HG03457 (cell line): ENCODE measurements at regions not wholly inside any gene's neighbourhood (a gene's known extent, or its start where the extent isn't known, plus 50 kb on each side); places are given as distances from the start of the nearest gene placed in this dataset.
"Not testable (repeated sequence)": the region's sequence is repeated elsewhere in the genome, so short reads cannot be mapped to it uniquely, and the experiment has no call there.

ENCODE experiments used
- ATAC-seq: cut with Tn5 transposase; IDR thresholded peaks from one replicate; pipeline ENCODE4 v1.9.1; 2021; ENCODE audit warnings: moderate number of reproducible peaks; ENCODE audit not compliant: unreplicated experiment

DNA sequence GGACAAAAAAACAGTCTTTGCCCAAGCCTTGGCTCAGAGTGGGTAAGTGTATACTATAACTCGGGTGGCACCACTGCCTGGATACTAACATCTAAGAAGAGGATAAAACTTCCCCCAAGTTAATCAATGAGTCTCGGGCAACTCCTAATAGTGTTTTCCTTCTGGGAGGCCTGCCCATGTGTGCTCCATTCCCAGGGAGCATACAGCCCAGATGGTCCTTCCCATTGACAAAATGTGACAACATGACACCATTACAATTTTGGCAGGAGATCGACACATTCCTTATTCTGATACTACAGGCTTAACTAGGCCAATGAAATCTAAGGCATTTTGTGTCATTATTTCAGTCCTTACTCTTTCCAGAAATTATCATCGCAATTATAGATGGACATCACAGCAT lies 52.7 kb upstream of the CRIM1 start:
- ATAC-seq: no peak

DNA sequence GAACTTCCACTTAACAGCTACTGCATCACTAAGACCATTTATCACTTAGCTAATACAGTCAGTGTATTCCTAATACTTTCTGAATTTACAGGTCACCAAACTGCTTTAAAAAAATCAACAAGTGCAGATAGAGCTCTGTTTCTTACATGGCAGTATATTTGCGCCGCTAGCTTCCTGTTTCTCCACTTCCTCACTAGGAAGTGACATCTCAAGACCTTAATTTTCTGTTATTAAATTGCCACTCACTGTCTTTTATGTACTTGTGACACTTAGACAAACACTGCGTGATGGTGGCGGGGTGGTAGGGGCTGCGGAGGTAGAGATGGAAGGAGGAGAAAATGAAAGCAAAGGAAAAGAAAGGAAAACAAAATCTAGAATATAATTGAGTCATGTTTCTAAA lies 53.7 kb upstream of the CRIM1 start:
- ATAC-seq: no peak

DNA sequence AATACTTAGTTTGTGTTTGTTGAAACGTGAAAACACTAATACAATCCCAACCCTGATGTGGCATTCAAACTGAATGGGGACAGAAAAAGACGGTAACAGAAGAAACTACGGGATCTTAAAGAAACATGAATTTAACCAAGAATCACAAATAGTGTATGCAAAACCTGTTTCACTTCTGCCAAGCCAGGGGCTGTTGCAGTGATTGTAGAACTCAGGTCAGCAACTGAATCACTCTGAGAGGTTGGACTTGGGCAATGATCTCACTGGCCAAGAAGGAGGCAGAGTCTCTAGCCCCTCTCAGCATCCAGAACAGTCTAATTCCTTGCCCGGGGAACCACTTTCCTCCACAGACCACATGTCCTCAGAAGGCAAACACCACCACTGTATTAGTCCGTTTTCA lies 54.9 kb upstream of the CRIM1 start:
- ATAC-seq: no peak

DNA sequence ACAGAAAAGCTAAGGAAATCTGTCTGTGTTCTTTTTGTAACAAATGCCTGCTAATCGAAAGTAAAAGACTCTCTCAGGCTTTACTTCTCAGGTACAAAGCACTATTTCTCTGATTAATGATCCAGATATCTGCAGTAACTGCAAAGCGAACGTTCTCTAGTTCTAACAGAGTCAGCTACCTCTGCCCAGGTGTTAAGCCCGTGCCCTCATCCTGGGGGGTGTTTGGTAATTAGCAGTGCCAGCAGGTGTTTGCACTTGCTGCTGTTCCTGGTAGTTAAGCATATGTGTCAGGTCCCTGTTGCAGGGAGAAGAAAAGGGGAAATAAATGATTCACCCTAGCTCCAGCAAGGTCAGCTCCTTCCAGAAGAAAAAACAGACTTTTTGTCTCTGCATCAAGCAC lies 58.8 kb upstream of the CRIM1 start:
- no peak for ATAC-seq

DNA sequence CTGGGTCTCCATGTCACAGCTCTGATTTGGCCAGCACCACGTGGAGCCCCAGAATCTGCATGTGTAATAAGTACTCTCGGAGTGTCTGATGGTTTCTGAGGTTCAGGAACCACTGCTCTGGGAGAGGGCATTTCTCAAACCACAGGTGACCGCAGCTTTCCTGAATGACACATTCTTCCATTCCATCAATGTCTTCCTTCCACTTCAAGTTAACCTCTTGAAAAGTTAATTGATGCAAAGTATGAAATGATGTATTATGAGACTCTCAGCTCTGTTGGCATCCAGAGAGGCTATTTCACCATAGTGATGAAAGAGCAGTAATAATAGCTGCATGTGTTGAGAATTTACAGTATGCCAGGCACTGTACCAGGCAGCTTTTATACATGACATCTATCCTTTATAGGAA lies 61.3 kb upstream of the CRIM1 start:
- ATAC-seq: no peak

DNA sequence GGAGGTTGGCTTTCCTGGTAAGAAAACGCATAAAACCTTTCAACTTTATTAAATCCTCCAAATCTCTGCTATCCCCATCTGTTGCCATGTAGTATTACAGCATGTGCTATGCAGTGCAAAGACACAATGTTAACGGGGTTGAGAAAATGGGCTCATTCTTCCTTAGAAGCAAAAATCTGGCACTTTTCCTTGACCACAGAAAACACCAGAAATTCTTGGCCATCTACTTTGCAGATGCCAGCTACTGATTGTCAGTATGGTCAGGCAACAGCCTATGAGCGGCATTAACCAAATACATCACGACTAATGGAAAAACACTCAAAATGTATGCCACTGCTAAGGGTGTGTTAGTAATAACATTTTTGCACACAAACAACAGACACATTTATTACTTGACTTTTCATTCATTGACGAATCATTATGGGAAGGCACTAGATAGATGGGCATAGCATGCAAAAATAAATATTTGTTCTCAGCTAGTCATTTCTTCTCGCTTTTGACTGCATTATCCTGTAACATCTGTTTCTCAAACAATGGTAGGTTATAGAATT lies 65.2 kb upstream of the CRIM1 start:
- no peak for ATAC-seq

DNA sequence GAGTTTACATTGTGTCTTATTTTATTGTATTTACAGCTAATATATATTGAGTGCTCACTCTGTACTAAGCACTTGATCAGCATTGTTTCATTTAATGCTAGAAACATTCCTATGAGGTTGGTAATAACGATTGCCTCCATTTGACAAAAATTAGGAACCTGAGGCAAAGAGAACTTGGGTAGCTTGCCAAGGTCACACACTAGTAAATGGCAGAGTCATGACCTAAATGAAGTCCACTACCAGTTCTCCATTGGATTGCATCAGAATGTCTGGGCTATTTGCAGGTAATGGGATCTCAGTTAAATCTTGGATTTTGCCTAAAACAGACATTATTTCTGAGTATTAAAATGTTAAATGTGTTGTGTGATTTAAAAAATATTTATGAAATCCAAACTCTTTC lies 65.8 kb upstream of the CRIM1 start:
- no peak for ATAC-seq

DNA sequence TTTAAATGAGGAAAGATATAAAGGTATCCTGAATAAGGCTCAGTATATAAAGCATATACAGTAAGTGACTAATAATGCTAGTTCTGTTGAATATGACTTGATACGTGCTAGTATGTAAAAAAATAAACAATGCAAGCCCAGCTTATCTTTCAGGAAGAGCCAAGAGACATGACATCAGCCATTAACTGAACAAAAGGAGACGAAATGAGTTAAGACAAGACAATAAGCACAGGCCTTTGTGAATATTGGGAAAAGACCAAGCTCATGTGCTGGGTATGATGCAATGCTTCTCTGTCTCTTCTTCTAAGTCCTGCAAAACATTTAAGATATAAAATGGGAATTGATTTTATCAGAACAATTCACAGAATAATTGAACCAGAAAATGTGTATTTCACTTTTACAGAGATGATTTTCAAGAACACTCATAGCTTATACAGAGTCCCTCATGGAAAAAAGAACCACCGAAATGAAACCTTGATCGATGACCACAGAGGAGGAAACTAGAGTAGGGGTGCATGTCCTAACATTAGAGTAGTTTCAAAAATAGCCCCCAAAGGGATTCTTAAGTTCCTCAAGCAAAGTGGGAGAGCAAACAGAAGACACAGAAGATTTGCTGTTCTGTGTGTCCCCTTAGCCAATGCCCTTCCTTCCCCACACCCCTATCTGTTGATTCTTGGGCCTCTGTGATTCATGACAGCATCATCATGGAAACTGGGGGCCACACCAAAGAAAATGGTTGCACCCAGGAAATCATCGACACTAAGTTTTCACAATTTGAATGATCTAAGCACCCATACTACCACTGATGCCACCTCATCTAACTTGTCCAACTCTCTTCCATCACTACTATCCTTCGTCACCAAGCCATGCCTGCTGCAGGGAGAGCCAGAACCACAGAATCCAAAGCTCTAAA lies 68.0 kb upstream of the CRIM1 start:
- no peak for ATAC-seq

DNA sequence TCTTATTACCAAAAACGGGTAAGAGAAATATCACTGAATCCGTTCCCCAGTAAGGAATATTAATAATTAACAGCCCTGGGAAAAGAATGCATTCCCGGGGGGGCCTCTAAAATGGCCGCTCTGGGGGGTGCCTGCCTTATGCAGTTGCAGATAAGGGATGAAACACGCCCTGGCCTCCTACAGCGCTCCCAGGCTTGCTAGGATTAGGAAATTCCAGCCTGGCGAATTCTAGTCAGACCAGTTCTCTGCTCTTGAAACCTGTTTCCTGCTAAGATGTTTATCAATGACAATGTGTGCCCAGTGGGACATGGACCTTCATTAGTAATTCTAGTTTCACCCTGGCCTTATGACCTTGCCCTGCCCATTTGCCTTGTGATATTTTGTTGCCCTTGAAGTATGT lies 76.1 kb upstream of the CRIM1 start:
- ATAC-seq: not testable (repeated sequence)

DNA sequence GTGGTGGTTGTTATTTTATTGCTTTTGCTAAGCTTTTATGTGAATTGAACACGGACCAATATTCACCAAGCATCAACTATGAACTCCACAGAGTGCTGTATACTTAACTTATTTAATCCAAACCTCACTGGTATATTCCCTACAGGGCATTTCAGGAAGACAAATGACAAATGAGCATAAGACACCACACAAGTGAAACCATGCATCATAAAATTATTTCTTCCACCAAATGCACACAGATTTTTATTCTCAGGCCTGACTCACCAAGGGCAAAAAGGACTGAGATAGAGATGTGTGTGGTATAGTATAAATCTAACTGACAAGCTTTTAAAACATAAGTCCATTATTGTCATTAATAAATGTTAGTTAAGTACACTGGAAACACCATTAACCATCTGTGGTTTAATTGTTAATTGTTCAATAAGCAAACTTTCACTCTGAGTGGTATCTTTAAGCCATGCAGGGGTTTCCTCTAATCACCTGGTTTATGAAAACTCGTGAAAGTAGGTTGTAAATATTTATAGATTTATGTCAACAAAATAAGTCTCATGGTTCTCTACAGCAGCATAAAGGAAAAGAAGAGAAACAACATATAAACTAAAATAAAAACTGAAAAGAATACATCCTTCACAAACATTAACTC lies 77.6 kb upstream of the CRIM1 start:
- ATAC-seq: peak; percentile 47

DNA sequence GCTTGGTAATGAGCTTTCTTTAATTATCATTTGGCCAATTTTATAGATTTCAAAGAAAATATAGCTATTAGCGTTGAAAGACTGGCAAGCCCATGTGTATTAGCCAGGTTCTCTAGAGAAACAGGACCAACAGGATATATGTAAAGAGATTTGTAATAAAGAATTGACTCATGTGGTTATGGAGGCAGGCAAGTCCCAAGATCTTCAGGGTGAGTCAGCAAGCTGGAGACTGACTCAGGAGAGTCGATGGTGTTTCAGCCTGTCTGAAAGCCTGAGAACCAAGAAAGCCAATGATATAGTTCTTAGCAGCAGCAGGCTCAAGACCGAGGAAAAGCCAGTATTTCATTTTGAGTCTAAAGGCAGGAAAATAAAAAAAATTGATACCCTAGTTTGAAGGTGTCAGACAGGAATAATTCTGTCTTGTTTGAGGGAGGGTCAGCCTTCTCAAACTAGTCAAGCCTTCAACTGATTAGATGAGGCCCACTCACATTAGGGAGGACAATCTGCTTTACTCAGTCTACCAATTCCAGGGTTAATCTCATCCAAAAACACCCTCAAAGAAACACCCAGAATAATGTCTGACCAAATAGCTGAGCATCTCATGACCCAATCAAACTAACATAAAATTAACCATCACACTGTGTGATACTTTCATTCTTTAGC lies 78.3 kb upstream of the CRIM1 start:
- ATAC-seq: no peak

DNA sequence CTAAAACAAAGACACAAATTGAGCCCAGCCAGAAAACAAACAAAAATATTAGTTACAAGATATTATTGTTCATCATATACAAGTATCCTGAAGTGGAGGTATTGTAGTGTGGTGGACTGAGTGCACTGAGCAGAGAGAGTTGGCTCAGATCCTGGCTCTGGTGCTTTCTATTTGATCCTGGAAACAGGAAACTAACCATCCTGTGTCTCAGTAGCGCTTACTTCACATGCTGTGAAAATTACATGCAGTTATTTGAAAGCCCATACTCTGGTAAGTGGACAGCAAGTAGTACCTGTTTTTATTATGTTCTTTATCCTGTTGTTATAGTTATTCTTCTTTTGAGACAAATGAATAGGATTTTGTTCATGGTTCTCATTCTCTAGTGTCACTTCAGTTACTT lies 84.3 kb upstream of the CRIM1 start:
- ATAC-seq: no peak

DNA sequence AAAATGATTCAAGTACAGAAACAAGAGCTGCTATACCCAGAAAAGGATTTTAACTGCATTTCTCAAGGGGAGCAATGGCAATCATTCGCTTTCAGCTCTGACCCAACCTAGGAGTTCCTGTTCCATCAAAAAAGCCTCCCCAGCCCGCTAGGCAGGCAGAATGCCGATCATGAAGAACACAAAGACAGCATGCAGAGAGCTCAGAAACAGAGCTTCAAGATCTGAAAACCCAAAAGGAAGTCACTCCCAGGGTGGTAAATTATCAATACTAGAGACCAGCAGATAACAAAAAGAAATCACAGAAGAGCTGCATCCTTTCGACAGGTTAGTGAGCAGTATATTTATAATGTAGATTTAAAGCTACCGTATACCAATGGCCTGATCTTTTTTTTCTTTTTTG lies 84.8 kb upstream of the CRIM1 start:
- no peak for ATAC-seq

DNA sequence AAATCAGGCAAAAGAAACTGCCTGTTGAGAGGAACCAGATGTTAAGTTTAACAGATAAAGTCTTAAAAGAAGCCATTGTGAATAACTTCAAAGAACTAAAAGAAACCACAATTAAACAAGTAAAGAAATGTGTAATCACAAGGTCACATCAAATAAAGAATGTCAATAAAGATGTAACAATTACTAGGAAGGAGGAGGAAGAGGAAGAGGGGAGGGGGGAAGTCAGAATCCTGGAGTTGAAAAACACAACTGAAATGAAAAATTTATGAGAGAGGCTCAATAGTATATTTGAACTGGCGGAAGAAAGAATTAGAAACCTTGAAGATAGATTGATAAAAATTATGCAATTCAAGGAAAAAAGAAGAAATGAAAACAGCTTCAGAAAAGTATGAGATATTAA lies 88.4 kb upstream of the CRIM1 start:
- ATAC-seq: no peak

DNA sequence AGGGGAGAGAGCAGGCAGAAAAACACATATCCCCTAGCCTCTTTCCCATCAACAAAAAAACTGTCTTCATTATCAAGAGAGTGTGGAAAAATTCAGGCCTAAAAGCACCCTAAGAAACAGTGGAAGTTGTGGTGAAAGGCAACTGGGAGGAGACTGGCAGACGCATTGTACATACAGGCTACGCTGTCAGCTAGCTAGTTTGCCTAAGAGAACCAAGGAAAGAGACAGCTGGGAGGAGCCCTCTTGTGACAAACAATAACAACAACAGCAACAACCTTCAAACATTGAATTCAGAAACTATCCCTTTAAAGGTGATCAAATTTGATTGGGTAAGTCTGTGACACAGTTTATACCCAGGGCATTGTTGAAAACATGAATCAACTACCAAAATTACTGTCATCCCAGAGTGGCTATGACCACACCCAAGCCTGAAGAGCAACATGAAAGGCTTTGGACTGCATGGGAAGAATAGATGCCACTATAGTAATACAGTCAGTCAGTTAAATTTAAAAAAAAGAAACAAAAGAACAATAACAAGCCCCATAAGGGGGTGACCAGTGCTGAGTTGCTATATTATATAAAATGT lies 88.9 kb upstream of the CRIM1 start:
- ATAC-seq: no peak

DNA sequence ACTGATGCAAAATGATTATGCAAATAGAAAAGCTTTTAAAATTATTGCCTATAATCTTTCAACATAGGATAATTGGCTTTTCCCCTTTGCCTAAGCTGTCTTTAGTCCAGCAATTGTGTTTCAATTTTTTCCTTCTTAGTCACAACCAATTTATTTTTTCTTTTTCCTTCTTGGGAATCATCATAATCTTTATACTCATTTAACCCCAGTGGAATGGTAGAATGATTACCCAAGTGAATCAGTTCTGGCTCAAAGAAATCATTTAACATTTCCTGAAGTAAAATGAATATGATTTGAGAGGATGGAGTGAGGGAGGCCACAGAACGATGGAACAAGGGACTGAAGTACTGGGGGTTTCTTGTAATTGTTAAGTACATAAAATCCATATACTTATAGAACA lies 93.0 kb upstream of the CRIM1 start:
- ATAC-seq: no peak

DNA sequence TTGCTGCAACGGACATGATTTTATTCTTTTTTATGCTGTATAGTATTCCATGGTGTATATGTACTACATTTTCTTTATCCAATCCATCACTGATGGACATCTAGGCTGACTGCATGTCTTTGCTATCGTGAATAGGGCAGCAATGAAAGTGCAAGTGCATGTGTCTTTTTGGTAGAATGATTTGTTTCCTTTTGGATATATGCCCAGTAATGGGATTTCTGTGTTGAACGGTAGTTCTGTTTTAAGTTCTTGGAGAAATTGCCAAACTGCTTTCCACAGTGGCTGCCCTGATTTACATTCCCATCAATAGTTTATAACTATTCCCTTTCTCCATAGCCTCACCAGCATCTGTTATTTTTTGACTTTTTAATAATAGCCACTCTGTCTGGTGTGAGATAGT lies 99.7 kb upstream of the CRIM1 start:
- ATAC-seq: no peak

DNA sequence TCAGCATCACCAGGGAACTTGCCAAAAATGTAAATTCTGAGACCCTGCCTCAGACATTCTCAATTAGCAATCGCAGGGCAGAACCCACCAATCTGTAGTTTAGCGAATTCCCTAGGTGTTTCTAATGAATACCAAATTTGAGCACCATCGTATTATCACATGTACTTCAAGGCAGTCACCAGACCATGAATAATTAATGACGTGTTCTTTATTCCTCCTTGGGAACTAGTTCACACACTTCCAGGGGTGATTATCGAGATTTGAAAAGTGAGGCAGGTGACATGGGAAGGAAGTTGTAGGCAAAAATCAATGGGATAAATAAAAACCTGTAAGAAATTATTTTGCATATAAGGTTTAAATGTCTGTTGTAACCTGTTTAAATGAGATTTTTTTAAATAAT lies 102.5 kb upstream of the CRIM1 start:
- no peak for ATAC-seq

DNA sequence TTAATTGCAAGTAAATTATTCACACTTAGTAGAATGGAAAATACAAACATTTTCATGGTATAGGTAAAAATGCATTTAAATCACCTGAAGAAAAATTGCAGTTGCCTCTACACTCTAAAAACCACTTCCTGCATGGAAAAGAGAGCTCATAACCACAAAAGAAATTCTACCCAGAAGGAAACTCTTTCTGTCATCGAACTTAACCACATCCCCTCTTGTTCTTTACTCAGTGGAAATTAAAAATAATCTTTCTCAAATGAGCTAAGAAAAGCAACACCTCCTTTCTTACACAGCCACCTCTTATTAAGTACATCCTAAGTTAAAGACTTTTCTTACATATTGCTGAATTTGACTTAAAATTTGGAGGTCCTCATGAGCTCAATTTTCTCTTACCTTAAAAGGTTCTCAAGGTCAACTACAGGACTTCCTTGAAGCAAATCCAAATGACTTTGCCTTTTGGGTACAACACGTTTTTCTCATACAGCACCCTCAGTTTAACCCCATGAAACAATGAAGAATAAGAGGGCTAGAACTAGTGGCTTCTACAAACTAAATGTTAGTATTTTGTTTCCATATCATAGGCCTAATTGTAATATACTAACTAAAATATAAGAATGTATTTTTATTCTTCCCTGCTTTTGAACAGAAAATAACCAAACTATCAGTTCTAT lies 109.1 kb upstream of the CRIM1 start:
- ATAC-seq: peak; percentile 80

DNA sequence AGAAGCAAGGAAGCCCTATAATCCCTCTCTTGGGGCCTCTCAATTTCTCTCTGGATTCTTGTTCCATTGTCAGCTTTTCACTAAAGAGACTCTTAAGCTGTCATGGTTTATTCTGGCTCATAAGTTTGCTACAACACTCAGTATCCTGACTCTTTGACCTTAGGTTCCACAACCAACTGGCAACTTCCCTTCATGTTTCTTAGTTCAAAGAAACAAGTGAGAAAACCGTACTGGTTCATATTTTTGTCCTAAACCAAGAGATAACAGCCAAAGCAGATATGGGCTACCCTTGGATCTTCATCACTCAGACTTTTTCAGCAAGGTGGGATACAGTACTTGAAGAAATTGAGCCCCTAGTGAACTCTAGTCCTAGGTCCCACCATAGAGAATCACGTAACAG lies 109.9 kb upstream of the CRIM1 start:
- ATAC-seq: no peak

DNA sequence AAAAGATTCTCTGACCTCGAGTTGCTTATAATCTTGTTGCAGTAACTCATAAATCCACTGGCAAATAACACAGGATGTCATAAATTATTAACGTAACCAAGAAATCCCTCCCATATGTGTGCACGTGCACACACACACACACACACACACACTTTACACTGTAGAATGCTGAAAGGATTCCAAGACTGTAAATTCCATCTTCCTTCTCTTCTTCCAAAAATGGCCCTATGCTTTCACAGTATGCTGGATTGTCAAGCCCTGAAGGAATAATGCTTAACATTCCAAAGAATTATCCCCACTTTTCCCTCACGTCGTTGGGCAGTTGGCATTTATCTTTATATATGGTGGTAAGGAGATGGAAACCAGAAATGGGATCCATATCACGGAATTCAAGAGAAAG lies 117.5 kb upstream of the CRIM1 start:
- ATAC-seq: no peak
